H7 (cell line): ENCODE measurements at regions not wholly inside any gene's neighbourhood (a gene's known extent, or its start where the extent isn't known, plus 50 kb on each side); places are given as distances from the start of the nearest gene placed in this dataset.

ENCODE experiments used
- DNase-seq: peaks from one replicate; pipeline ENCODE4 v3.0.0; 2012
- H3K27me3 ChIP-seq: 2 replicates; pipeline ENCODE4 v1.6.0; 2011; ENCODE audit warnings: mild to moderate bottlenecking, low read length; ENCODE audit not compliant: control insufficient read depth, insufficient read depth
- H3K36me3 ChIP-seq: replicated peaks from 2 replicates; pipeline ENCODE4 v1.5.1; 2011; ENCODE audit warnings: low read length; ENCODE audit not compliant: control insufficient read depth, insufficient read depth
- H3K4me3 ChIP-seq: 2 replicates; pipeline ENCODE4 v1.5.1; 2011; ENCODE audit warnings: low read depth, mild to moderate bottlenecking, control low read depth, low read length, moderate library complexity; ENCODE audit not compliant: insufficient read depth

DNA sequence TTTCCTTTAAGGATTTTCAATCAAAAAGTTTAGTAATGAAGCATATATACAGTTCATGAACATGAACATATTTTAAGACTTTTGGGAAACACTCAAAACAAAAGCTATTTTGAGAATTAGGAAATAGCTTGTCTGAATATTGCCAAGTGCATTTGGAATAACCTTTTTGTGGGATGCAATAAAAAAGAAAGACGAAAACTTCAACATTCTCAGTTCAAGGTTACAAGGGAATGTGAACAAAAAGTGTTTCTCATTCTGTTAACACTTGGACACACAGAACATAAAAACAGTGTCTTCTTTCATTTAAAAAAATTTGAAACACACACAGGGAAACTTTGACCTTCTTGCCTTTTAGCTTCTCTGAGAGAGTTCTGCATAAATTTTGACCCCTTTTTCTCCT, 72.7 kb upstream of the TCF21 start:
- no peak overlapping the region for H3K4me3 ChIP-seq
- H3K27me3 ChIP-seq: no peaks in the 10 kb centered on the region
- no peaks in the 10 kb centered on the region for H3K36me3 ChIP-seq
- DNase-seq: no peak

DNA sequence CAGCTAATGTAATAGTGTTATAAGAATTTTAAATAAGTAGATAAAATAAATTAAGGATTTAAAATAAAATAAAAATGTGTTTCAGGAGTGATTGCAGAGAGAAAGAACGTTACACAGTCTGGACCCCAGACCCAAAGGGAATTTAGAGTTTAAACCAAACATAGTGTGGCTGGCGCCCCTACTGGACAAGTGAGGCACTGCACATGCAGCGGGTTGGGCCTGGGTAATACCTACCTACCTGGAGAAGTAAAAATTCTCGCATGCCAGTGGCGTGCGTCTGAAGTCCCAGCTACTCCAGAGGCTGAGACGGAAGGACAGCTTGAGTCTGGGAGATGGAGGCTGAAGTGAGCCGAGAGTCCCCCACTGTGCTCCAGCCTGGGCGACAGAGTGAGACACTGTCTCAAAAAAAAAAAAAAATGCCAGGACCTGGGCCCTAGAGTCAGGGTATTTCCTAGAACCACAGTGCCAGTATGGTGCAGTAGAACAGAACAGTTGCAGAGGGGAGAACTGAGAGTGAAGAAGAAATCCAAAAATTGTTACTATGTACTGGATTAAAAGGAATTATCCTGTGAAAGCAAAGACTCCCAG, 71.4 kb upstream of the TCF21 start:
- Histone ChIP-seq H3K27me3 (no peaks in the 10 kb centered on the region), H3K4me3 (no peak overlapping the region), H3K36me3 (no peaks in the 10 kb centered on the region)
- peak; percentile 56 for DNase-seq

DNA sequence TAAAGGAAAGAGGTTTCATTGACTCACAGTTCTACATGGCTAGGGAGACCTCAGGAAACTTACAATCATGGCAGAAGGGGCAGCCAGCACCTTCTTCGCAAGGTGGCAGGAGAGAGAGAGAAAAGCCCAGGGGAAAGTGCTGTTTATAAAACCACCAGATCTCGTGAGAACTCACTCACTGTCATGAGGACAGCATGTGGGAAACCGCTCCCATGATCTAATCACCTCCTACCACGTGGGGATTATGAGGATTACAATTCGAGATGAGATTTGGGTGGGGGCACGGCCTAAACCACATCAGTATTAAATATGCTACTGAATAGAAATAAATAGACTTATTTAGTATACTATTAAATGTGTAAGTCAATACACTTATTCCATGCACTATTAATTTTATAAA, 70.6 kb upstream of the TCF21 start:
- no peak for DNase-seq
- Histone ChIP-seq H3K36me3 (no peaks in the 10 kb centered on the region), H3K27me3 (no peaks in the 10 kb centered on the region), H3K4me3 (no peak overlapping the region)

- no peak overlapping the region for H3K4me3 ChIP-seq
- H3K27me3 ChIP-seq: no peaks in the 10 kb centered on the region
- H3K36me3 ChIP-seq: no peaks in the 10 kb centered on the region
- peak; percentile 7 for DNase-seq
Observed at GRCh38 chr6:133820208-133820607, 68.7 kb upstream of the TCF21 start.

GRCh38 chr6:133827766-133828165, 61.1 kb upstream of the TCF21 start:
- H3K4me3 ChIP-seq: no peak overlapping the region
- no peaks in the 10 kb centered on the region for H3K36me3 ChIP-seq
- no peak for DNase-seq
- no peaks in the 10 kb centered on the region for H3K27me3 ChIP-seq

GRCh38 chr6:133833949-133834359, 55.0 kb upstream of the TCF21 start:
- Histone ChIP-seq H3K36me3 (no peaks in the 10 kb centered on the region), H3K27me3 (no peaks in the 10 kb centered on the region)

DNA sequence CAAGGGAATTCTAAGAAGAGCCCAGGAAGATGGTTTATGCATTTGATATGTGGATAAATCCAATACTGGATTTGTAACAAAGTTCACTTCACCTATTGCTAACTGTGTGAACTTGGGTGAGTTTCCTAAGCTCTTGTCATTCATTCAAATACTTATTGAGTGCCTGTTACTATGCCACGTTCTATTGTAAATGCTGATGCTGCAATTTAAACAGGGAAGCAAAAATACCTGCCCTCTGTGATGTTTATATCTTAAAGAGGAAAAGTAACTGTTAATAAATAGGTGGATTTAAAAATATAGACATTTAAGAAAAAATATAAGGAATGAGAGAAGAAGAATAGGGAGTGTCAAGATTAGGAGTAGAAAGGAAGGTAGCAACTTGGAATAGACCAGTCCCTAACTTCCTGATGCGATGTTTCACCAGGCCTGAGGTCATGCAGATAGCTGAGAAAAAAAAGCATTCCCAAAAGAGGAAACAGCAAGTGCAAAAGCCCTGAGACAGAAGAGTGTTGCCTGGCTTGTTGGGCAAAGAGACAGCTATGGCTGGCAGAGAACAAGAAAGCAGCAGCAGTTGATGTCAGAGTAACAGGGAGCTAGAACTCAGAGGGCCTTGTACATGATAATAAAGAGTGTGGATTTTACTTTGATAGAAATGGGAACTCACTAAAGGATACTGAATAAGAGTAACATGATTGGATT, 54.3 kb upstream of the TCF21 start:
- no peak for DNase-seq
- no peaks in the 10 kb centered on the region for H3K36me3 ChIP-seq
- no peak overlapping the region for H3K4me3 ChIP-seq
- H3K27me3 ChIP-seq: no peaks in the 10 kb centered on the region

More at GRCh38 chr6:133833949-133834359, 55.0 kb upstream of the TCF21 start:
- H3K4me3 ChIP-seq: no peak overlapping the region
- no peak for DNase-seq

- H3K4me3 ChIP-seq: no peak overlapping the region
- H3K36me3 ChIP-seq: no peaks in the 10 kb centered on the region
- H3K27me3 ChIP-seq: no peaks in the 10 kb centered on the region
- no peak for DNase-seq
Observed at GRCh38 chr6:133835901-133836300, 53.0 kb upstream of the TCF21 start.

GRCh38 chr6:133837801-133838349, 51.0 kb upstream of the TCF21 start:
- Histone ChIP-seq H3K4me3 (peak overlapping the region; percentile 51), H3K27me3 (no peaks in the 10 kb centered on the region), H3K36me3 (no peaks in the 10 kb centered on the region)
- peak; percentile 76 for DNase-seq
